HL-60 (cell line): ENCODE measurements at regions not wholly inside any gene's neighbourhood (a gene's known extent, or its start where the extent isn't known, plus 50 kb on each side); places are given as distances from the start of the nearest gene placed in this dataset.

Experiments used
- DNase-seq, 2 experiments: peaks; one replicate each; pipeline ENCODE4 v3.0.0-alpha.2; 2010 to 2020; ENCODE audit warnings: low read depth in 1 of 2, low spot score in 1 of 2
- H3K27ac ChIP-seq: fragments of 250-450 bp; sonication (Bioruptor Pico); replicated peaks from 2 replicates; pipeline ENCODE4 v1.5.1; 2020; ENCODE audit warnings: mild to moderate bottlenecking, moderate library complexity
- H3K27me3 ChIP-seq: fragments of 250-450 bp; sonication (Bioruptor Pico); 2 replicates; pipeline ENCODE4 v1.5.1; 2021; ENCODE audit warnings: mild to moderate bottlenecking, moderate library complexity; ENCODE audit not compliant: insufficient read depth, poor library complexity, severe bottlenecking
- H3K4me3 ChIP-seq: replicated peaks from 2 replicates; pipeline ENCODE4 v1.5.1; 2011; ENCODE audit warnings: mild to moderate bottlenecking, control low read depth, low read length; ENCODE audit not compliant: insufficient read depth
- CTCF ChIP-seq: IDR thresholded peaks from one replicate; pipeline ENCODE4 v1.5.1; 2011; ENCODE audit warnings: low read length, control low read depth, inconsistent platforms; ENCODE audit not compliant: insufficient read depth
- GABPA ChIP-seq: IDR thresholded peaks from 2 replicates; pipeline ENCODE4 v1.6.1; 2012; ENCODE audit warnings: low read depth
- POLR2AphosphoS5 ChIP-seq: IDR thresholded peaks from 2 replicates; pipeline ENCODE4 v1.6.1; 2012; ENCODE audit warnings: low read depth
- SPI1 ChIP-seq: IDR thresholded peaks from 2 replicates; pipeline ENCODE4 v1.6.1; 2012; ENCODE audit warnings: low read depth, mild to moderate bottlenecking, borderline replicate concordance
- TF ChIP-seq, protein P1 (sequence below): IDR thresholded peaks from 2 replicates; pipeline ENCODE4 v1.6.1; 2012; ENCODE audit warnings: low read depth; ENCODE audit not compliant: insufficient replicate concordance

- H3K27ac ChIP-seq = peak overlapping the region; percentile 44
- TF ChIP-seq GABPA (no peak), POLR2AphosphoS5 (no peak), CTCF (no peak), SPI1 (no peak)
- TF ChIP-seq, protein P1, sequence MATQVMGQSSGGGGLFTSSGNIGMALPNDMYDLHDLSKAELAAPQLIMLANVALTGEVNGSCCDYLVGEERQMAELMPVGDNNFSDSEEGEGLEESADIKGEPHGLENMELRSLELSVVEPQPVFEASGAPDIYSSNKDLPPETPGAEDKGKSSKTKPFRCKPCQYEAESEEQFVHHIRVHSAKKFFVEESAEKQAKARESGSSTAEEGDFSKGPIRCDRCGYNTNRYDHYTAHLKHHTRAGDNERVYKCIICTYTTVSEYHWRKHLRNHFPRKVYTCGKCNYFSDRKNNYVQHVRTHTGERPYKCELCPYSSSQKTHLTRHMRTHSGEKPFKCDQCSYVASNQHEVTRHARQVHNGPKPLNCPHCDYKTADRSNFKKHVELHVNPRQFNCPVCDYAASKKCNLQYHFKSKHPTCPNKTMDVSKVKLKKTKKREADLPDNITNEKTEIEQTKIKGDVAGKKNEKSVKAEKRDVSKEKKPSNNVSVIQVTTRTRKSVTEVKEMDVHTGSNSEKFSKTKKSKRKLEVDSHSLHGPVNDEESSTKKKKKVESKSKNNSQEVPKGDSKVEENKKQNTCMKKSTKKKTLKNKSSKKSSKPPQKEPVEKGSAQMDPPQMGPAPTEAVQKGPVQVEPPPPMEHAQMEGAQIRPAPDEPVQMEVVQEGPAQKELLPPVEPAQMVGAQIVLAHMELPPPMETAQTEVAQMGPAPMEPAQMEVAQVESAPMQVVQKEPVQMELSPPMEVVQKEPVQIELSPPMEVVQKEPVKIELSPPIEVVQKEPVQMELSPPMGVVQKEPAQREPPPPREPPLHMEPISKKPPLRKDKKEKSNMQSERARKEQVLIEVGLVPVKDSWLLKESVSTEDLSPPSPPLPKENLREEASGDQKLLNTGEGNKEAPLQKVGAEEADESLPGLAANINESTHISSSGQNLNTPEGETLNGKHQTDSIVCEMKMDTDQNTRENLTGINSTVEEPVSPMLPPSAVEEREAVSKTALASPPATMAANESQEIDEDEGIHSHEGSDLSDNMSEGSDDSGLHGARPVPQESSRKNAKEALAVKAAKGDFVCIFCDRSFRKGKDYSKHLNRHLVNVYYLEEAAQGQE = no peak
- no peak for DNase-seq
- H3K27me3 ChIP-seq = no peaks in the 10 kb centered on the region
- no peak overlapping the region for H3K4me3 ChIP-seq
Measured at GRCh38 chr1:218589487-218589886, 244.4 kb downstream of the TGFB2 start.

GRCh38 chr1:218591966-218592365 lies 246.8 kb downstream of the TGFB2 start:
- TF ChIP-seq SPI1 = no peak
- TF ChIP-seq, protein P1 = no peak
- no peak for TF ChIP-seq POLR2AphosphoS5
- TF ChIP-seq GABPA = no peak
- no peak for TF ChIP-seq CTCF
- DNase-seq = no peak
- H3K27me3 ChIP-seq = no peaks in the 10 kb centered on the region
- H3K4me3 ChIP-seq = no peak overlapping the region
- H3K27ac ChIP-seq = no peak overlapping the region

- DNase-seq = no peak
- no peak for TF ChIP-seq GABPA
- TF ChIP-seq CTCF = no peak
- TF ChIP-seq SPI1 = no peak
- TF ChIP-seq, protein P1 = no peak
- no peak for TF ChIP-seq POLR2AphosphoS5
- Histone ChIP-seq H3K4me3 (no peak overlapping the region), H3K27ac (no peak overlapping the region), H3K27me3 (no peaks in the 10 kb centered on the region)
Measured at GRCh38 chr1:218592688-218593087, 247.6 kb downstream of the TGFB2 start.
